ENCODE measurements at regions not wholly inside any gene's neighbourhood (a gene's known extent, or its start where the extent isn't known, plus 50 kb on each side); places are given as distances from the start of the nearest gene placed in this dataset.

DNA sequence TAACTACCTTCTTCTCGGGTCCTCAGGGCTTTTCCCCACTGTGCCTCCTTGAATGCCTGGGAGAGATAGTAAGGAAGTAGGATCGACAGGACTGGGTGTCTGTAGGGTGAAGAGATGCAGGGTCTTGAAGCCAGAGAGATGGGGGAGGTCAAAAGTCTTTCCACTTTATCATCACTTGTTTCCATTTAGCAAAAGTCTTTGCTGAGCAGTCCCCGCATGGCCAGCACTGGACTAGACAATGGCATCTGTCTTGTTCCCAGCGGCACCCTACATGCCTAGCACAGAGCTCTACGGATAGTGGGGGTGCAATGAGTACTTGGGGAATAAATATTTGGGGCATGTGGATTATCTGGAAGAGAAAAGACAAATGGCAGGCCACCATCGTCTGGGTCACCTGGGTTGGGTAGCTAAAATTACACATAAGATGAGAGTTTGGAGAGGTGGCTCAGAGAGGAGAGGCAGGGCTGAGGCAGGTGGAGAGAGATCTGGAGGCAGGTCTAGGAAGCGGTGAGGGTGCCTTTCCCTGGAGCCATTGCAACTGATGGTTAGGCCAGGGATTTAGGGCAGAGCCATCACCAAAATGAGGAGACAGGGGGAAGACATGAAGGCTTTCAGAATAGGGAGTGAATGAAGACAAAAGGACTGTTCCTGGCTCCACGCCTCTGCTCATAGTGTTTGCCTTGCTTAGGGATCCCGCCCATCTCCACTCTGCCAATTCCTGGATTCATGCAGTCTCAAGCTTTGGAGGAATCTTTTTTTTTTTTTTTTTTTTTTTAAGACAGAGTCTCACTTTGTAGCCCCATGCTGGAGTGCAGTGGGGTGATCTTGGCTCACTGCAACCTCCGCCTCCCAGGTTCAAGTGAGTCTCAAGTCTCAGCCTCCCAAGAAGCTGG, 250.8 kb upstream of the KLF4 start:
- TF ChIP-seq, protein P1, sequence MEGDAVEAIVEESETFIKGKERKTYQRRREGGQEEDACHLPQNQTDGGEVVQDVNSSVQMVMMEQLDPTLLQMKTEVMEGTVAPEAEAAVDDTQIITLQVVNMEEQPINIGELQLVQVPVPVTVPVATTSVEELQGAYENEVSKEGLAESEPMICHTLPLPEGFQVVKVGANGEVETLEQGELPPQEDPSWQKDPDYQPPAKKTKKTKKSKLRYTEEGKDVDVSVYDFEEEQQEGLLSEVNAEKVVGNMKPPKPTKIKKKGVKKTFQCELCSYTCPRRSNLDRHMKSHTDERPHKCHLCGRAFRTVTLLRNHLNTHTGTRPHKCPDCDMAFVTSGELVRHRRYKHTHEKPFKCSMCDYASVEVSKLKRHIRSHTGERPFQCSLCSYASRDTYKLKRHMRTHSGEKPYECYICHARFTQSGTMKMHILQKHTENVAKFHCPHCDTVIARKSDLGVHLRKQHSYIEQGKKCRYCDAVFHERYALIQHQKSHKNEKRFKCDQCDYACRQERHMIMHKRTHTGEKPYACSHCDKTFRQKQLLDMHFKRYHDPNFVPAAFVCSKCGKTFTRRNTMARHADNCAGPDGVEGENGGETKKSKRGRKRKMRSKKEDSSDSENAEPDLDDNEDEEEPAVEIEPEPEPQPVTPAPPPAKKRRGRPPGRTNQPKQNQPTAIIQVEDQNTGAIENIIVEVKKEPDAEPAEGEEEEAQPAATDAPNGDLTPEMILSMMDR (conservative IDR thresholded peaks at IDR 0.05; ENCODE audit: low read depth in 2 of 2), result no peak
- TF ChIP-seq EZH2 (IDR thresholded peaks at IDR 0.05; ENCODE audit: low read depth, unreplicated experiment) (no peak), EZH2phosphoT487 (IDR thresholded peaks at IDR 0.05; ENCODE audit: unreplicated experiment) (no peak), POLR2AphosphoS5 (IDR thresholded peaks at IDR 0.05; ENCODE audit: low read depth) (no peak), CREB1 (CRISPR knock-in tag; IDR thresholded peaks at IDR 0.05; ENCODE audit: low read depth) (no peak), JUNB (IDR thresholded peaks at IDR 0.05; ENCODE audit: unreplicated experiment) (no peak)
- TF ChIP-seq, protein P2, sequence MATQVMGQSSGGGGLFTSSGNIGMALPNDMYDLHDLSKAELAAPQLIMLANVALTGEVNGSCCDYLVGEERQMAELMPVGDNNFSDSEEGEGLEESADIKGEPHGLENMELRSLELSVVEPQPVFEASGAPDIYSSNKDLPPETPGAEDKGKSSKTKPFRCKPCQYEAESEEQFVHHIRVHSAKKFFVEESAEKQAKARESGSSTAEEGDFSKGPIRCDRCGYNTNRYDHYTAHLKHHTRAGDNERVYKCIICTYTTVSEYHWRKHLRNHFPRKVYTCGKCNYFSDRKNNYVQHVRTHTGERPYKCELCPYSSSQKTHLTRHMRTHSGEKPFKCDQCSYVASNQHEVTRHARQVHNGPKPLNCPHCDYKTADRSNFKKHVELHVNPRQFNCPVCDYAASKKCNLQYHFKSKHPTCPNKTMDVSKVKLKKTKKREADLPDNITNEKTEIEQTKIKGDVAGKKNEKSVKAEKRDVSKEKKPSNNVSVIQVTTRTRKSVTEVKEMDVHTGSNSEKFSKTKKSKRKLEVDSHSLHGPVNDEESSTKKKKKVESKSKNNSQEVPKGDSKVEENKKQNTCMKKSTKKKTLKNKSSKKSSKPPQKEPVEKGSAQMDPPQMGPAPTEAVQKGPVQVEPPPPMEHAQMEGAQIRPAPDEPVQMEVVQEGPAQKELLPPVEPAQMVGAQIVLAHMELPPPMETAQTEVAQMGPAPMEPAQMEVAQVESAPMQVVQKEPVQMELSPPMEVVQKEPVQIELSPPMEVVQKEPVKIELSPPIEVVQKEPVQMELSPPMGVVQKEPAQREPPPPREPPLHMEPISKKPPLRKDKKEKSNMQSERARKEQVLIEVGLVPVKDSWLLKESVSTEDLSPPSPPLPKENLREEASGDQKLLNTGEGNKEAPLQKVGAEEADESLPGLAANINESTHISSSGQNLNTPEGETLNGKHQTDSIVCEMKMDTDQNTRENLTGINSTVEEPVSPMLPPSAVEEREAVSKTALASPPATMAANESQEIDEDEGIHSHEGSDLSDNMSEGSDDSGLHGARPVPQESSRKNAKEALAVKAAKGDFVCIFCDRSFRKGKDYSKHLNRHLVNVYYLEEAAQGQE (IDR thresholded peaks at IDR 0.05; ENCODE audit: unreplicated experiment), result no peak

All from GM23338 (cell line).